ENCODE measurements at regions not wholly inside any gene's neighbourhood (a gene's known extent, or its start where the extent isn't known, plus 50 kb on each side); places are given as distances from the start of the nearest gene placed in this dataset.

DNA sequence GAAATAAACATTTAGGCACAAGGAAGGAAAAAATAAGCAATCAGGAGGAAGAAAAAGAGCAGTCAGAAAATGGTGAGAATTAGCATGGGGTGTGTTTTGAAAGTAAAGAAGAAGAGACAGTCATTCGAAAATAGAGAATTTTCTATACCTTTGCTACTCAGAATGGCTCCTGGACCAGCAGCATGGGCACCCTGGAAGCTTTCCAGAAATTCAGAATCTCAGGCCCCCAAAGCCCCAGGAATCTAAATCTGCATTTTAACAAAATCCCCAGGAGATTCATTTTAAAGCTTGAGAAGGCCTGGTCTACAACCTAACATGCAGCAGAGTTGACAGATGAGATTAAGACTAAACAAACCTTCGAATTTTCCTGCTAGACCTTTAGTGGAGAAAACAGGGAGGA lies 131.2 kb upstream of the HDAC9 start:
- TF ChIP-seq, protein P1, sequence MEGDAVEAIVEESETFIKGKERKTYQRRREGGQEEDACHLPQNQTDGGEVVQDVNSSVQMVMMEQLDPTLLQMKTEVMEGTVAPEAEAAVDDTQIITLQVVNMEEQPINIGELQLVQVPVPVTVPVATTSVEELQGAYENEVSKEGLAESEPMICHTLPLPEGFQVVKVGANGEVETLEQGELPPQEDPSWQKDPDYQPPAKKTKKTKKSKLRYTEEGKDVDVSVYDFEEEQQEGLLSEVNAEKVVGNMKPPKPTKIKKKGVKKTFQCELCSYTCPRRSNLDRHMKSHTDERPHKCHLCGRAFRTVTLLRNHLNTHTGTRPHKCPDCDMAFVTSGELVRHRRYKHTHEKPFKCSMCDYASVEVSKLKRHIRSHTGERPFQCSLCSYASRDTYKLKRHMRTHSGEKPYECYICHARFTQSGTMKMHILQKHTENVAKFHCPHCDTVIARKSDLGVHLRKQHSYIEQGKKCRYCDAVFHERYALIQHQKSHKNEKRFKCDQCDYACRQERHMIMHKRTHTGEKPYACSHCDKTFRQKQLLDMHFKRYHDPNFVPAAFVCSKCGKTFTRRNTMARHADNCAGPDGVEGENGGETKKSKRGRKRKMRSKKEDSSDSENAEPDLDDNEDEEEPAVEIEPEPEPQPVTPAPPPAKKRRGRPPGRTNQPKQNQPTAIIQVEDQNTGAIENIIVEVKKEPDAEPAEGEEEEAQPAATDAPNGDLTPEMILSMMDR (IDR thresholded peaks at IDR 0.05; ENCODE audit: insufficient read depth, low read length, missing control alignments) = no peak
- ChIA-PET CTCF (interaction anchor here (0.9 to 2.2 kb wide), 7 partner anchors 8 to 226 kb away, joined by 3 to 9 read pairs (median 5); no protein-coding TSS in a partner anchor), POLR2A (no interaction called here)
- H3K4me3 ChIP-seq (ENCODE audit: low read depth, low read length) = no peak overlapping the region
- DNase-seq (ENCODE audit: low read depth, low spot score) = no peak

DNA sequence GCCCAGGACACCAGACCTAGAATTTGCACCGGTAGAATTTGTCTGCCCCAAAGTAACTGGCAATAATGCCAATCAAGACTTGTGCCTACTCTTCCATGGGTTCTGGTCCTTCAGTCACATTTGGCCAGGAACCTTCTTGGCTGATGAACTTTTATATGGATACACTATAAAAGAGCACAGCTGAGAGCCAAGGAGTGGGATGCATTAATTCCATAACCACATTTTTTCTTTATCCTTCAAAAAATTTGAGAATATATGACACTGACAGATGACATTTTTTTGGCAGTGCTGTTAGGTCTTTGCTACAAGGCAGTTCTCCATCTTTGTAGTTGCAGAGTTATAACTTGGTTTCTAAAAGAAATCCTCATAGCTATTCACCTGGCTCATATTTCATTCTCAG lies 129.2 kb upstream of the HDAC9 start:
- POLR2A ChIA-PET = no interaction called here
- no peak overlapping the region for H3K4me3 ChIP-seq (ENCODE audit: low read depth, low read length)
- no peak for DNase-seq (ENCODE audit: low read depth, low spot score)
- CTCF ChIA-PET = interaction anchor here (1.5 to 3.8 kb wide), 5 partner anchors 8 to 224 kb away, joined by 5 to 14 read pairs (median 9); no protein-coding TSS in a partner anchor
- TF ChIP-seq, protein P1 (IDR thresholded peaks at IDR 0.05; ENCODE audit: insufficient read depth, low read length, missing control alignments) = no peak

DNA sequence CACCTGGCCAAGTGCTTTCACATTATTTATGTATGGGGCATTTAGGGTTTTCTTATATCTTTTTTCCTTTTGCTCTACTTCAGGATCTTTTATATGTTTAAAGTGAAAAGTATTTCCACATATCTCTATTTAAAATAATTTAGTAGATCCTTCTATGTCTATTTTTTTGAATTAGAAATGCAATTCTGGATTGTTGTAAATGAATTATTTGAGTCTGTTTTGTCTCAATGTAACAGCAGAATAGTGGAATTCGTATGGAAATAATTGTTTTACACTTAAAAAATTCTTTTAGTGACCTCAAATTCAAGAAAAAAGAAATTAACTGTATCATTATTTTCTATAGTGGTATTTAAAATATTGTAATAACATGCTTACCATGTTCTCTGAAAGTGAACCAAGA lies 126.5 kb upstream of the HDAC9 start:
- TF ChIP-seq, protein P1 (IDR thresholded peaks at IDR 0.05; ENCODE audit: insufficient read depth, low read length, missing control alignments) = no peak
- H3K4me3 ChIP-seq (ENCODE audit: low read depth, low read length) = no peak overlapping the region
- DNase-seq (ENCODE audit: low read depth, low spot score) = no peak
- POLR2A ChIA-PET = no interaction called here
- CTCF ChIA-PET = interaction anchor here (3.8 kb wide), 1 partner anchor 11 kb away, joined by 14 read pairs; no protein-coding TSS in a partner anchor

DNA sequence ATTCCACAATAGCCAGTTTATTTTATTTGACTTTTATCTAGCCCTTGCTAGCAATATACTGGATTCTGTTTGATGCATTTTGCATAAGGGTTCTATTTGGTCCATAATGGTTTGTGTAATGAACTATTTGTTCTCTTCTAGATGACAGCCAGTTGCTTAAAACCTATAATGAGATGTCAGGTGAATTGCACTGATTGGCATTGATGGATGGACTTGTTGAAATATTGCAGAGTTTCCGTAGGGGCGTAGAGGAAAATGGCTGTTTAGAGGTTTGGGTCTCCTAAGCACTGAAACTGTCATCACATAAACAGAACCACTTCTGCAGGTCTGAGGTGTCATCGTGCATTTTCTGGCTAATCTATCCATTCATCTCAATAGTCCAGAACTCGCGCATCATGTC lies 124.9 kb upstream of the HDAC9 start:
- TF ChIP-seq, protein P1 (IDR thresholded peaks at IDR 0.05; ENCODE audit: insufficient read depth, low read length, missing control alignments) = no peak
- CTCF ChIA-PET = no interaction called here
- POLR2A ChIA-PET = no interaction called here
- DNase-seq (ENCODE audit: low read depth, low spot score) = no peak
- no peak overlapping the region for H3K4me3 ChIP-seq (ENCODE audit: low read depth, low read length)

DNA sequence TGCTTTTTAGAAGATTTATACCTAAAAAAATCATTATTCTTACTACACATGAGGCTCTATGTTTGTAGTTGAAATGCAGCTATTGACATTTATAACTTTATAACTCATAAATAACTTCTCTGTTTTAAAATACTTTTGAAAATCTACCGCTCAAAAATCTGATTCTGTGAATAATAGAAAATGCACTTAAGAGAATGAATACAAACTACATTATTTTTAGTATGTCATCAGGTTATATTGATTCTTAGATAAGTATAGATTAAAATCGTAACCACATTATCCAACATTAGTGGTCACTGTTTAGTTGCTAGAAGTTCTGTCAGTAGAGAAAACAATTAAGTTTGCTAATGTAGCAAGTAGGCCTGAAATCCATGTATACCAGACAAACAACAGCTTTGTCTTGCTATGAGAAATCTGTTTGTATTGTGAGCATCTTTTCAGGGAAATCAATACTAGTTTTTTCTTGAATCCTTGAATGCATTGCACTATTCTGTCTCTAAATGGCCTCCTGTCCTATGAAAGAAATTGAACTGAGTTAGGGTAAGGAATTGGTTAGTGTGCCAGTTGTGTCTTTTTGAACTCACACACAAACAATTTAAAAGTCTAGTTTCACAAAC lies 116.5 kb upstream of the HDAC9 start:
- POLR2A ChIA-PET = no interaction called here
- H3K4me3 ChIP-seq (ENCODE audit: low read depth, low read length) = no peak overlapping the region
- TF ChIP-seq, protein P1 (IDR thresholded peaks at IDR 0.05; ENCODE audit: insufficient read depth, low read length, missing control alignments) = no peak
- no peak for DNase-seq (ENCODE audit: low read depth, low spot score)
- CTCF ChIA-PET = interaction anchor here (0.9 kb wide), 1 partner anchor 8 kb away, joined by 3 read pairs; no protein-coding TSS in a partner anchor

DNA sequence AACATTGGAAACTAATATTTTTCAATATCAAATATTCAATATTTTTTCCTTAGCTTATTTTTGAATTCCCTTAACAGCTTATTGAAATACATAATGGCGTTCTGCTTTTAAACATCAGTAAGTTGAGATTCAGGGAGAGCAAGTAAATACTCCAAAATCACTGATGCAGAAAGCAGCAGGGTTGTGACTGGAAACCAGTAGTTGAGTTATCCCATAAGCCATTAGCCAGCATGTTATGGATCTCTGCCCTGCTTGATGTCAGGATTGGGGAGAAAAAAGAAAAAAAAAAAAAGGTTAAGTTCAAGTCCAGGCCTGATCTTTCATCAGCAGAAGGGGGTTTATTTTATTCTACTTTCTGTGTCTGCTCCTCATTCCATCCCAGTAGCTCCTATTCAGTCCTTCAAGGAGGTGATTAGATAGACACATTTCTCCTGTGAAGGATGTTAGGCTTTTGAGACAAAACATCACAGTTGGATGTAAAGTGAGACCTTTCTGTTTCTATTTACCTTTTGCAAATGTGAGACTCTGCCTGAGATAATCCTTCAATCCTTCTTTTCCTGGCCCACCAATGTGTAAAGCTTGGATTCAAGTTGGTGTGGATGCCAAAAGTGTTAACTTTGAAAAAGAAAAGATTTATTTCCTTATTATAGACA lies 110.9 kb upstream of the HDAC9 start:
- no peak overlapping the region for H3K4me3 ChIP-seq (ENCODE audit: low read depth, low read length)
- ChIA-PET POLR2A (no interaction called here), CTCF (no interaction called here)
- TF ChIP-seq, protein P1 (IDR thresholded peaks at IDR 0.05; ENCODE audit: insufficient read depth, low read length, missing control alignments) = no peak
- no peak for DNase-seq (ENCODE audit: low read depth, low spot score)

Data from AG04449 (cell line).